ENCODE measurements at regions not wholly inside any gene's neighbourhood (a gene's known extent, or its start where the extent isn't known, plus 50 kb on each side); places are given as distances from the start of the nearest gene placed in this dataset.

DNA sequence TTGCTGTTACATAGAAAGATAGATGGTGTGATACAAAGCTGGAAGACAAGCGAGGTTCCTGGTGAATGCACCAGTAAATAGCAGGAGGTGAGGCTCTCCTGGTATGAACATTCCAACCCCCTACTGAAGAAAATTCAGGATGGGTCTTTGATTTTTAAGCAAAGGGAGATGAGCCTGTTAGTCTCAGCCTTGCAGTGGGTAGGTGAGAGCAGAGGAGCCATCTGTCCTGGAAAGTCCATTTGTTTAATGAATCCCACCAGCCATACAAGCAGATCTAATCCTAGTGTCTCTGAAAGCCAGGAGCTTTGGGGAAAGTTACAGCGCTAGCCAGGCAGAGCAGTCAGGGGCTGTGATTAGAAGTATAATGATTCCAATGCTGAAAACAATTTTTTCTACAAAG lies 234.8 kb upstream of the FOXN3 start:
- TF ChIP-seq CTCF (IDR thresholded peaks at IDR 0.05; ENCODE audit: insufficient read depth, low read depth, low read length) (no peak), EZH2 (IDR thresholded peaks at IDR 0.05; ENCODE audit: insufficient read depth, low read length) (no peak)
